ENCODE measurements at regions not wholly inside any gene's neighbourhood (a gene's known extent, or its start where the extent isn't known, plus 50 kb on each side); places are given as distances from the start of the nearest gene placed in this dataset.

- Histone ChIP-seq H3K4me1 (no peaks in the 10 kb centered on the region), H3K36me3 (no peaks in the 10 kb centered on the region), H3K9me3 (peaks cover 5 to 20% of the 10 kb centered on the region in 2 donors), H3K27me3 (no peaks in the 10 kb centered on the region), H3K4me3 (no peak overlapping the region), H3K27ac (no peak overlapping the region)
- intact Hi-C loops (cut with DNase I; ENCODE audit: low total_unique reads) = no loop called here
- DNase-seq (ENCODE audit: low spot score in 2 of 2) = no peak
- no peak for TF ChIP-seq CTCF (IDR thresholded peaks at IDR 0.05)
- no peak for TF ChIP-seq POLR2A (IDR thresholded peaks at IDR 0.05)
- TF ChIP-seq POLR2AphosphoS5 (IDR thresholded peaks at IDR 0.05) = no peak
These were observed 120.8 kb upstream of the B3GAT2 start for GRCh38 chr6:71077655-71078054.

GRCh38 chr6:71079677-71080076, 122.8 kb upstream of the B3GAT2 start:
- Histone ChIP-seq H3K4me1 (no peaks in the 10 kb centered on the region), H3K4me3 (no peak overlapping the region), H3K27ac (no peak overlapping the region), H3K9me3 (peaks cover 5 to 20% of the 10 kb centered on the region in 2 donors), H3K27me3 (no peaks in the 10 kb centered on the region), H3K36me3 (no peaks in the 10 kb centered on the region)
- intact Hi-C loops (cut with DNase I; ENCODE audit: low total_unique reads) = no loop called here
- no peak for TF ChIP-seq POLR2AphosphoS5 (IDR thresholded peaks at IDR 0.05)
- TF ChIP-seq POLR2A (IDR thresholded peaks at IDR 0.05) = no peak
- TF ChIP-seq CTCF (IDR thresholded peaks at IDR 0.05) = no peak
- DNase-seq (ENCODE audit: low spot score in 2 of 2) = no peak

- intact Hi-C loops (cut with DNase I; ENCODE audit: low total_unique reads) = no loop called here
- no peak for TF ChIP-seq POLR2AphosphoS5 (IDR thresholded peaks at IDR 0.05)
- TF ChIP-seq CTCF (IDR thresholded peaks at IDR 0.05) = no peak
- no peak for TF ChIP-seq POLR2A (IDR thresholded peaks at IDR 0.05)
- Histone ChIP-seq H3K4me3 (no peak overlapping the region), H3K27ac (no peak overlapping the region), H3K9me3 (peaks cover 5 to 20% of the 10 kb centered on the region in 2 donors), H3K36me3 (no peaks in the 10 kb centered on the region), H3K27me3 (no peaks in the 10 kb centered on the region), H3K4me1 (no peaks in the 10 kb centered on the region)
- no peak for DNase-seq (ENCODE audit: low spot score in 2 of 2)
These were observed 123.3 kb upstream of the B3GAT2 start for GRCh38 chr6:71080133-71080532.

- H3K9me3 ChIP-seq = peaks cover 5 to 20% of the 10 kb centered on the region in 2 donors
- no peaks in the 10 kb centered on the region for H3K4me1 ChIP-seq
- no peak for DNase-seq (ENCODE audit: low spot score in 2 of 2)
- peak overlapping the region in 1 of 2 donors; percentile 26 for H3K27ac ChIP-seq
- no peak for TF ChIP-seq CTCF (IDR thresholded peaks at IDR 0.05)
- TF ChIP-seq POLR2AphosphoS5 (IDR thresholded peaks at IDR 0.05) = no peak
- TF ChIP-seq POLR2A (IDR thresholded peaks at IDR 0.05) = no peak
- intact Hi-C loops (cut with DNase I; ENCODE audit: low total_unique reads) = no loop called here
- no peaks in the 10 kb centered on the region for H3K27me3 ChIP-seq
- H3K36me3 ChIP-seq = no peaks in the 10 kb centered on the region
- H3K4me3 ChIP-seq = no peak overlapping the region
These were observed 124.0 kb upstream of the B3GAT2 start for GRCh38 chr6:71080826-71081225.

- no peak for DNase-seq (ENCODE audit: low spot score in 2 of 2)
- peaks cover 5 to 15% of the 10 kb centered on the region in 2 donors for H3K9me3 ChIP-seq
- H3K27me3 ChIP-seq = no peaks in the 10 kb centered on the region
- TF ChIP-seq POLR2AphosphoS5 (IDR thresholded peaks at IDR 0.05) (no peak), CTCF (IDR thresholded peaks at IDR 0.05) (no peak), POLR2A (IDR thresholded peaks at IDR 0.05) (no peak)
- intact Hi-C loops (cut with DNase I; ENCODE audit: low total_unique reads) = no loop called here
- H3K4me1 ChIP-seq = no peaks in the 10 kb centered on the region
- H3K27ac ChIP-seq = no peak overlapping the region
- H3K36me3 ChIP-seq = no peaks in the 10 kb centered on the region
- H3K4me3 ChIP-seq = peak overlapping the region; percentile 15 to 38 (median 19)
These were observed 125.3 kb upstream of the B3GAT2 start for GRCh38 chr6:71082033-71082650.

Measured in breast epithelium (tissue), 4 donors.